ENCODE measurements at regions not wholly inside any gene's neighbourhood (a gene's known extent, or its start where the extent isn't known, plus 50 kb on each side); places are given as distances from the start of the nearest gene placed in this dataset.

DNA sequence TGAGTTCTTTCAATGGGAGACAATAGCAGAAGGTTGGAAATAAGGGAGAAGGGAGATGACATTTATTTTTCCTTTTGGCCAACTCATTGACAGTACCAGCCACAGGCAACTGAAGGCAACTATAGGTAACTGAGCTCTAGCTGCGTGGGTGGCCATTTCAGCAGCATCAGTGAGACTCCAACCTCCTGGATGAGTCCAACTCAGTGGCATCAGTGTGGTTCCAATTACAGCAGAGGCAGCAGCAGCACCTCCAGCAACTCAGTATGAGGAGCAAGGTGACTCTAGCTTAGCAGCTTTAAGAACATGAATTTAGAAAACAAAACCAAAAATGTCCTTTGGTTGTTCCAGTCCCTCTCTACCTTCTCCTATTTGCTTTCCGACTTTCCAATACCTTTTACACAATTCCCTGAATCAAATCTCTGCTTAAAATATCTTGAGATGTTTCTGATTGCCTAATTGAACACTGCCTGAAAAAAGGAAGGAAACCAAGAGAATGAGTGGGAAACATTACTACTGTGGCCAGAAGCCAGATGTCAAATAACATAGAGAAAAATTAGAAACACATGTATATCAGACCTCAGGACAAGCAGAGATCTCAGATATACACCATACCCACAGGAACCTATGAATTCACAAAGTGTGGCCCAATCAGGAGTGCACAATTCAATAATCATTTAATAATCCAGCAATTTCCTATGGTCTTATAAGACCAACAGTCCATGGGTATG, 166.5 kb upstream of the RORB start:
- TF ChIP-seq, protein P1, sequence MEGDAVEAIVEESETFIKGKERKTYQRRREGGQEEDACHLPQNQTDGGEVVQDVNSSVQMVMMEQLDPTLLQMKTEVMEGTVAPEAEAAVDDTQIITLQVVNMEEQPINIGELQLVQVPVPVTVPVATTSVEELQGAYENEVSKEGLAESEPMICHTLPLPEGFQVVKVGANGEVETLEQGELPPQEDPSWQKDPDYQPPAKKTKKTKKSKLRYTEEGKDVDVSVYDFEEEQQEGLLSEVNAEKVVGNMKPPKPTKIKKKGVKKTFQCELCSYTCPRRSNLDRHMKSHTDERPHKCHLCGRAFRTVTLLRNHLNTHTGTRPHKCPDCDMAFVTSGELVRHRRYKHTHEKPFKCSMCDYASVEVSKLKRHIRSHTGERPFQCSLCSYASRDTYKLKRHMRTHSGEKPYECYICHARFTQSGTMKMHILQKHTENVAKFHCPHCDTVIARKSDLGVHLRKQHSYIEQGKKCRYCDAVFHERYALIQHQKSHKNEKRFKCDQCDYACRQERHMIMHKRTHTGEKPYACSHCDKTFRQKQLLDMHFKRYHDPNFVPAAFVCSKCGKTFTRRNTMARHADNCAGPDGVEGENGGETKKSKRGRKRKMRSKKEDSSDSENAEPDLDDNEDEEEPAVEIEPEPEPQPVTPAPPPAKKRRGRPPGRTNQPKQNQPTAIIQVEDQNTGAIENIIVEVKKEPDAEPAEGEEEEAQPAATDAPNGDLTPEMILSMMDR (conservative IDR thresholded peaks at IDR 0.05), result no peak
- no peak for TF ChIP-seq EZH2 (IDR thresholded peaks at IDR 0.05; ENCODE audit: low read depth)

Measured in PC-9 (cell line).